ENCODE measurements at regions not wholly inside any gene's neighbourhood (a gene's known extent, or its start where the extent isn't known, plus 50 kb on each side); places are given as distances from the start of the nearest gene placed in this dataset.
"Not testable (repeated sequence)": the region's sequence is repeated elsewhere in the genome, so short reads cannot be mapped to it uniquely, and the experiment has no call there.

GRCh38 chr13:56563663-56564062, 577.1 kb upstream of the PRR20A start:
- no peak overlapping the region for H3K4me3 ChIP-seq (ENCODE audit: low read depth, low read length)
- no peaks in the 10 kb centered on the region for H3K27me3 ChIP-seq (ENCODE audit: control insufficient read depth, insufficient read depth, low read length)
- DNase-seq, result no peak
- no peak overlapping the region for H3K27ac Mint-ChIP-seq
- H3K9me3 Mint-ChIP-seq, result peaks cover 0 to 12% (median 5%) of the 10 kb centered on the region in 7 donors
- H3K9me3 ChIP-seq (ENCODE audit: control insufficient read depth in 2 of 2, low read length in 2 of 2), result peaks cover 0 to 5% of the 10 kb centered on the region in 2 experiments
- no peaks in the 10 kb centered on the region for H3K27me3 Mint-ChIP-seq
- H3K36me3 Mint-ChIP-seq, result no peaks in the 10 kb centered on the region
- H3K4me3 Mint-ChIP-seq, result no peak overlapping the region
- H3K36me3 ChIP-seq (ENCODE audit: control insufficient read depth, insufficient read depth, low read length), result no peaks in the 10 kb centered on the region
- no peaks in the 10 kb centered on the region for H3K4me1 Mint-ChIP-seq
- no peak for ATAC-seq (ENCODE audit: low read depth in 2 of 2)
- H3K4me1 ChIP-seq (ENCODE audit: control insufficient read depth, insufficient read depth, low read length, poor library complexity, severe bottlenecking), result no peaks in the 10 kb centered on the region
- H3K27ac ChIP-seq (ENCODE audit: insufficient read depth, low read length, poor library complexity, severe bottlenecking), result no peak overlapping the region

GRCh38 chr13:56586976-56587375, 553.7 kb upstream of the PRR20A start:
- H3K9me3 Mint-ChIP-seq, result peaks cover 0 to 44% (median 6%) of the 10 kb centered on the region in 7 donors
- DNase-seq (no peak), ATAC-seq (ENCODE audit: low read depth in 2 of 2) (no peak)
- no peaks in the 10 kb centered on the region for H3K27me3 Mint-ChIP-seq
- H3K4me3 Mint-ChIP-seq, result no peak overlapping the region
- no peaks in the 10 kb centered on the region for H3K36me3 Mint-ChIP-seq
- Histone ChIP-seq H3K36me3 (ENCODE audit: control insufficient read depth, insufficient read depth, low read length) (no peaks in the 10 kb centered on the region), H3K4me1 (ENCODE audit: control insufficient read depth, insufficient read depth, low read length, poor library complexity, severe bottlenecking) (no peaks in the 10 kb centered on the region), H3K27ac (ENCODE audit: insufficient read depth, low read length, poor library complexity, severe bottlenecking) (no peak overlapping the region), H3K9me3 (ENCODE audit: control insufficient read depth in 2 of 2, low read length in 2 of 2) (peaks cover 4 to 7% of the 10 kb centered on the region in 2 experiments), H3K4me3 (ENCODE audit: low read depth, low read length) (no peak overlapping the region), H3K27me3 (ENCODE audit: control insufficient read depth, insufficient read depth, low read length) (no peaks in the 10 kb centered on the region)
- H3K27ac Mint-ChIP-seq, result no peak overlapping the region
- H3K4me1 Mint-ChIP-seq, result no peaks in the 10 kb centered on the region

GRCh38 chr13:56615572-56615971, 525.1 kb upstream of the PRR20A start:
- DNase-seq, result no peak
- no peaks in the 10 kb centered on the region for H3K36me3 ChIP-seq (ENCODE audit: control insufficient read depth, insufficient read depth, low read length)
- peaks cover 0 to 5% of the 10 kb centered on the region in 2 experiments for H3K9me3 ChIP-seq (ENCODE audit: control insufficient read depth in 2 of 2, low read length in 2 of 2)
- H3K9me3 Mint-ChIP-seq, result peaks cover 1 to 18% (median 6%) of the 10 kb centered on the region in 7 donors
- H3K27me3 ChIP-seq (ENCODE audit: control insufficient read depth, insufficient read depth, low read length), result no peaks in the 10 kb centered on the region
- H3K4me3 Mint-ChIP-seq, result no peak overlapping the region
- peaks cover 0 to 5% (median 0%) of the 10 kb centered on the region in 4 donors for H3K4me1 Mint-ChIP-seq
- H3K27me3 Mint-ChIP-seq, result no peaks in the 10 kb centered on the region
- no peaks in the 10 kb centered on the region for H3K36me3 Mint-ChIP-seq
- no peaks in the 10 kb centered on the region for H3K4me1 ChIP-seq (ENCODE audit: control insufficient read depth, insufficient read depth, low read length, poor library complexity, severe bottlenecking)
- no peak overlapping the region for H3K27ac ChIP-seq (ENCODE audit: insufficient read depth, low read length, poor library complexity, severe bottlenecking)
- no peak overlapping the region for H3K27ac Mint-ChIP-seq
- H3K4me3 ChIP-seq (ENCODE audit: low read depth, low read length), result no peak overlapping the region
- no peak for ATAC-seq (ENCODE audit: low read depth in 2 of 2)

GRCh38 chr13:56622840-56623239, 517.9 kb upstream of the PRR20A start:
- DNase-seq, result no peak
- ATAC-seq (ENCODE audit: low read depth in 2 of 2), result no peak
- H3K9me3 Mint-ChIP-seq, result peaks cover 2 to 28% (median 7%) of the 10 kb centered on the region in 7 donors

GRCh38 chr13:56628886-56629285, 511.8 kb upstream of the PRR20A start:
- H3K36me3 ChIP-seq (ENCODE audit: control insufficient read depth, insufficient read depth, low read length); H3K4me1 Mint-ChIP-seq; H3K36me3 Mint-ChIP-seq; H3K4me1 ChIP-seq (ENCODE audit: control insufficient read depth, insufficient read depth, low read length, poor library complexity, severe bottlenecking); H3K27me3 ChIP-seq (ENCODE audit: control insufficient read depth, insufficient read depth, low read length); H3K9me3 ChIP-seq (ENCODE audit: control insufficient read depth in 2 of 2, low read length in 2 of 2); H3K4me3 Mint-ChIP-seq; H3K27ac Mint-ChIP-seq; H3K27me3 Mint-ChIP-seq; ATAC-seq (ENCODE audit: low read depth in 2 of 2); DNase-seq; H3K4me3 ChIP-seq (ENCODE audit: low read depth, low read length); H3K27ac ChIP-seq (ENCODE audit: insufficient read depth, low read length, poor library complexity, severe bottlenecking): not testable (repeated sequence)
- peaks cover 6 to 41% (median 8%) of the 10 kb centered on the region in 7 donors for H3K9me3 Mint-ChIP-seq

More at GRCh38 chr13:56622840-56623239, 517.9 kb upstream of the PRR20A start:
- Histone ChIP-seq H3K9me3 (ENCODE audit: control insufficient read depth in 2 of 2, low read length in 2 of 2) (peaks cover 2 to 11% of the 10 kb centered on the region in 2 experiments), H3K27ac (ENCODE audit: insufficient read depth, low read length, poor library complexity, severe bottlenecking) (no peak overlapping the region), H3K4me1 (ENCODE audit: control insufficient read depth, insufficient read depth, low read length, poor library complexity, severe bottlenecking) (no peaks in the 10 kb centered on the region), H3K27me3 (ENCODE audit: control insufficient read depth, insufficient read depth, low read length) (no peaks in the 10 kb centered on the region), H3K36me3 (ENCODE audit: control insufficient read depth, insufficient read depth, low read length) (no peaks in the 10 kb centered on the region), H3K4me3 (ENCODE audit: low read depth, low read length) (no peak overlapping the region)
- H3K4me3 Mint-ChIP-seq, result no peak overlapping the region
- no peaks in the 10 kb centered on the region for H3K27me3 Mint-ChIP-seq
- no peak overlapping the region for H3K27ac Mint-ChIP-seq
- no peaks in the 10 kb centered on the region for H3K36me3 Mint-ChIP-seq
- H3K4me1 Mint-ChIP-seq, result no peaks in the 10 kb centered on the region

GRCh38 chr13:56631060-56631459, 509.7 kb upstream of the PRR20A start:
- not testable (repeated sequence) for H3K9me3 ChIP-seq (ENCODE audit: control insufficient read depth in 2 of 2, low read length in 2 of 2); H3K27me3 Mint-ChIP-seq; H3K4me1 Mint-ChIP-seq; H3K36me3 ChIP-seq (ENCODE audit: control insufficient read depth, insufficient read depth, low read length); H3K4me1 ChIP-seq (ENCODE audit: control insufficient read depth, insufficient read depth, low read length, poor library complexity, severe bottlenecking); H3K4me3 ChIP-seq (ENCODE audit: low read depth, low read length); ATAC-seq (ENCODE audit: low read depth in 2 of 2); H3K27ac Mint-ChIP-seq; H3K36me3 Mint-ChIP-seq; H3K4me3 Mint-ChIP-seq; DNase-seq; H3K27ac ChIP-seq (ENCODE audit: insufficient read depth, low read length, poor library complexity, severe bottlenecking); H3K27me3 ChIP-seq (ENCODE audit: control insufficient read depth, insufficient read depth, low read length)
- H3K9me3 Mint-ChIP-seq, result peaks cover 4 to 36% (median 9%) of the 10 kb centered on the region in 7 donors

GRCh38 chr13:56653043-56653442, 487.7 kb upstream of the PRR20A start:
- Histone ChIP-seq H3K4me3 (ENCODE audit: low read depth, low read length) (no peak overlapping the region), H3K36me3 (ENCODE audit: control insufficient read depth, insufficient read depth, low read length) (no peaks in the 10 kb centered on the region), H3K27ac (ENCODE audit: insufficient read depth, low read length, poor library complexity, severe bottlenecking) (no peak overlapping the region), H3K27me3 (ENCODE audit: control insufficient read depth, insufficient read depth, low read length) (no peaks in the 10 kb centered on the region), H3K4me1 (ENCODE audit: control insufficient read depth, insufficient read depth, low read length, poor library complexity, severe bottlenecking) (no peaks in the 10 kb centered on the region), H3K9me3 (ENCODE audit: control insufficient read depth in 2 of 2, low read length in 2 of 2) (peaks cover 0 to 4% of the 10 kb centered on the region in 2 experiments)
- ATAC-seq (ENCODE audit: low read depth in 2 of 2), result no peak
- Mint-ChIP-seq H3K4me3 (no peak overlapping the region), H3K27ac (no peak overlapping the region), H3K27me3 (no peaks in the 10 kb centered on the region), H3K36me3 (no peaks in the 10 kb centered on the region), H3K9me3 (peaks cover 0 to 22% (median 9%) of the 10 kb centered on the region in 7 donors), H3K4me1 (no peaks in the 10 kb centered on the region)
- DNase-seq, result no peak

- Histone ChIP-seq H3K27me3 (ENCODE audit: control insufficient read depth, insufficient read depth, low read length) (no peaks in the 10 kb centered on the region), H3K27ac (ENCODE audit: insufficient read depth, low read length, poor library complexity, severe bottlenecking) (no peak overlapping the region), H3K4me3 (ENCODE audit: low read depth, low read length) (no peak overlapping the region), H3K9me3 (ENCODE audit: control insufficient read depth in 2 of 2, low read length in 2 of 2) (peaks cover 0 to 3% of the 10 kb centered on the region in 2 experiments), H3K36me3 (ENCODE audit: control insufficient read depth, insufficient read depth, low read length) (no peaks in the 10 kb centered on the region), H3K4me1 (ENCODE audit: control insufficient read depth, insufficient read depth, low read length, poor library complexity, severe bottlenecking) (no peaks in the 10 kb centered on the region)
- no peak overlapping the region for H3K27ac Mint-ChIP-seq
- no peaks in the 10 kb centered on the region for H3K27me3 Mint-ChIP-seq
- H3K36me3 Mint-ChIP-seq, result no peaks in the 10 kb centered on the region
- peaks cover 0 to 15% (median 6%) of the 10 kb centered on the region in 7 donors for H3K9me3 Mint-ChIP-seq
- no peak for DNase-seq
- no peaks in the 10 kb centered on the region for H3K4me1 Mint-ChIP-seq
- ATAC-seq (ENCODE audit: low read depth in 2 of 2), result no peak
- no peak overlapping the region for H3K4me3 Mint-ChIP-seq
Observed at GRCh38 chr13:56659041-56659471, 481.7 kb upstream of the PRR20A start.
